ENCODE measurements at regions not wholly inside any gene's neighbourhood (a gene's known extent, or its start where the extent isn't known, plus 50 kb on each side); places are given as distances from the start of the nearest gene placed in this dataset.
"Not testable (repeated sequence)": the region's sequence is repeated elsewhere in the genome, so short reads cannot be mapped to it uniquely, and the experiment has no call there.

DNA sequence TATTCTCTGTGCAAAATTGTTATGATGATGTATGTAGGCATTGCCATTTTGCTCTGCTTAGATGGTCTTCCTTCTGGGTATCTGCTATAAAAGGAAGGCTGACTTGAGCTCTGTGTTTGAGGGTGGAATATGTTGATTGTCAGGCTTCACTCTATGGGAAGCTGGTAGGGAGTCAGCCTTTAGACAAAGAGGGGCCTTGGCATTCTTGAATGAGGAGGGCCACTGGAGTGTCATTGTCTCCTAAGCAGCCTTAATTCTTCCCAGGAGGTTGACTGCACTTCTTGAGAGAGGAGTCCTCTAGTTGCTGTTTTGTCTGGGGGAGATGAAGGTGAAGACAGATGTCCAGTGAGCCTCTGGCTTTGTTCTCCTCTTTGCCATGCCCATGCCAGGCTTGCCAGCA, 266.8 kb downstream of the KCNRG start:
- DNase-seq = no peak
- in situ Hi-C loops (cut with MboI; ENCODE audit: low pct_unique_long_range_greater_than_20kb, low sequenced_read_pairs) = no loop called here

DNA sequence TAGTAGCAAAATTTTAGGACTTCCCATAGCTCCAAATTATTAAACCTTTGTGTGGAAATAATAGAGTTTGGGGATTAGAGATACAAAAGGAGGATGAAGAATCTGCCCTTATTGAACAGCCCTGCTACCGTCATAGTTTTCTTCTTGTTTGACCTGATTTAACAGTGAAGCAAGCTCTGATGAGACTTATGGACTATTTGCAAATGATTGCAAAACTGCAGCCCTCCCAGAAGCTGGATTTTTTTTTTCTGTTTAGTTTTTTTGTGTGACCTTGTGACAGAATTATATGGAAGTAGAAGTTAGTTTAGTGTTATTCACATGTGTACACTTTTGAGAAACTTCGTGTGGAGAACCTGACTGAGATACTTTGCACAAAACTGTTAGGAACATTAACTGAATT, 267.8 kb downstream of the KCNRG start:
- no peak for DNase-seq
- in situ Hi-C loops (cut with MboI; ENCODE audit: low pct_unique_long_range_greater_than_20kb, low sequenced_read_pairs) = no loop called here

DNA sequence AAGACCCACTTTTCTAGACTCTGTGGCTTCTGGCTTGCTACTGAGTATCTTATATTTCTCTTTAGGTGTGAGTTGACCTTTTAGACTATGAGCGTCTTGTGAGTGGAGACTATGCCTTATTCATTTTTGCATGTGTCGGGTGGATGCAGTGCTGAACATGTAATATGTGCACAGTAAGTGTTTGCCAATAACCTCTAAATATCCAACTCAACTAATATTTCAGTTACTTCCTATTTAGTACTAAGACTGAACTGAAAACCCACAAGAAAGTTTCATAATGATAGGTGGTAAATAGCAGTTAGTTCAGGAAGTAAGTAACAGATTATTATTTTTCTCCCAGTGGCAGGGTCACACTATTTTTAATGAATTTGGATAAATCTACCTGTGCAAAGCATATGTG, 269.3 kb downstream of the KCNRG start:
- in situ Hi-C loops (cut with MboI; ENCODE audit: low pct_unique_long_range_greater_than_20kb, low sequenced_read_pairs) = no loop called here
- DNase-seq = no peak

DNA sequence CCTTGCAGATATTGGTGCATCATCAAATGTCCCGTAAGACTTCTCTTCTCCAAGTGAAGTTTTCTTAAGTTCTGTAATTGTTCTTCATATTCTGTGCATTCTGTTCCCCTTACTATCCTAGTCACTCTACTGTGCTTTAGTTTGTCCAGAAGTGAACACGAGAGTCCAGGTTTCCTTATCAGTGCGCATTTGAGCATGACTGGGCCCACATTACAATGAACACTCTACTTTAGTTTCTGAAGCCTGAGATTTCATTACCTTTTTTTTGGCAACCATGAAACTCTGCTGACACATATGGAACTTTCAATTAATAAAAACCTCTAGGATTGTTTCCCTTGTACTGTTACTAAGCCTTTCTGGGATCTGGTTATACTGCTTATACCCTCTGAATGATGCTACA, 270.0 kb downstream of the KCNRG start:
- DNase-seq = no peak
- in situ Hi-C loops (cut with MboI; ENCODE audit: low pct_unique_long_range_greater_than_20kb, low sequenced_read_pairs) = no loop called here

DNA sequence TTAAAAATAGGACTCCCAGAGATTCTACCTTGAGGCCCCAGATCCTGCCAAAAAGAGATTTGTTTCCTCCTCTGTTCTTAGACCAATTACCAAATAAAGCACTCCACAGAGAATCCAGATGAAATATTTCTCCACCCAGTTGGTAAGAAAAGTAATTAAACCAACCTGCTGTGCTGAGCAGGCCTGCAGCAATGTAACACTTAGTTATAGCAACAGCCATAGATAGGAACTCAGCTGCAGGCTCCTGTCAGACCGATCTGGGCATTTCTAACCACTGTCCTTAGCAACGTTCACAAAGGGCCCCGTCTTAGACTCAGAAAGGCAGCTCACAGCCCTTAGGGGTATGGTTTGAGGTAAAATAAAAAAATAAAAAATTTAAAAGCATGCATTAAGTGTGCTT, 271.1 kb downstream of the KCNRG start:
- in situ Hi-C loops (cut with MboI; ENCODE audit: low pct_unique_long_range_greater_than_20kb, low sequenced_read_pairs) = no loop called here
- DNase-seq = no peak

DNA sequence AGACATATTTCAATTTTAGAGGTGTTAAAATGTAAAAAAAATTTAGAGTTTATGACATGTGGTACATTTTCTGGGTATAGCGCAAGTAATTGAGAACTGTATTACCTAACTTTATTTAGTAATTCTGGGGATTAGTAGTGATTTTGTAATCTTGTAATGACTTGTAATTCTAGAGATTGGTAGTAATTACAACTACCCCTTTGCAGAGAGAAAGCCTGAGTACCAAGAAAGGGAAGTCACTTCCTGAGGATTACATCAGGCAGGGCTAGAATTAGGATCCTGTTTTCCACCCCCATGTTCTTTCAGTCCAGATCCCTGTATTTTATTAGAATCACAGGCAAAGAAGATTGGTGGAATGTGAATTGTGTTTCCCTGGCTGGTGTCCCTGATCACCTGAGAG, 274.9 kb downstream of the KCNRG start:
- DNase-seq = peak; percentile 33
- in situ Hi-C loops (cut with MboI; ENCODE audit: low pct_unique_long_range_greater_than_20kb, low sequenced_read_pairs) = no loop called here

DNA sequence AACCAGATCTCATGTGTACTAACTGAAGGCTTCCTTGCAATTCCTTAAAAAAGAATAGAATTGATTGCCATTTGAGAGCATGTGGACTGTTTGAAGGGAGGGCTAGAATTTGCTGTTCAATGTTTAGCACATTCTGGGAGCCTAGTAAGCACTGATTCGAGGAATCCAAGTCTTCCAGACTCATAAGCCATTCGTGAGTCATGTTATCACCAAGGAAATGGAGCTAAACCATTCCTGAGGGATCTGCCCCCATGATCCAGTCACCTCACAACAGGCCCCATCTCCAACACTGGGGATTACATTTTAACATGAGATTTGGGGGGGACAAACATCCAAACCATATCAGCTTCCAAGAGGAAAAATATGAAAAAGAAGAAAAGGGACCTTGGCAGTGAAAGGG, 276.4 kb downstream of the KCNRG start:
- in situ Hi-C loops (cut with MboI; ENCODE audit: low pct_unique_long_range_greater_than_20kb, low sequenced_read_pairs) = no loop called here

DNA sequence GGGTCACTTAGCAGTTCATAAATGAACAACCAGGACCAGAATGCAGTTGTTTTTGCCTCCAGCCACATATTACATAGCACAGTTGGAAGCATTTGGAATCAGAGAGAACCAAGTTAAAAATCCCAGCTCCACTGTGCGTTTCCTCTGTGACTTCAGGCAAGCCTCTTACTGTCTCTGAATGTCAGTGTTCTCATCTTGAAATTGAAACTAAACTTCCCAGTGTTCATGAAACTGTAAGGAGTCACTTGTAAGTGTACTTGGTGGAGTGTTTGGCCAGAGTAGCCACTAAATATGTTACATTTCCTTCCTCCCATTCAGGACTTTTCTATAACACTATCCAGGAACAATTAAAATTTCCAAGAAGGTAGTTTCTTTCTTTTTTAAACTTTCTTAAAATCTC, 276.8 kb downstream of the KCNRG start:
- in situ Hi-C loops (cut with MboI; ENCODE audit: low pct_unique_long_range_greater_than_20kb, low sequenced_read_pairs) = no loop called here
- no peak for DNase-seq

More for the DNA sequence above, 276.4 kb downstream of the KCNRG start:
- no peak for DNase-seq

DNA sequence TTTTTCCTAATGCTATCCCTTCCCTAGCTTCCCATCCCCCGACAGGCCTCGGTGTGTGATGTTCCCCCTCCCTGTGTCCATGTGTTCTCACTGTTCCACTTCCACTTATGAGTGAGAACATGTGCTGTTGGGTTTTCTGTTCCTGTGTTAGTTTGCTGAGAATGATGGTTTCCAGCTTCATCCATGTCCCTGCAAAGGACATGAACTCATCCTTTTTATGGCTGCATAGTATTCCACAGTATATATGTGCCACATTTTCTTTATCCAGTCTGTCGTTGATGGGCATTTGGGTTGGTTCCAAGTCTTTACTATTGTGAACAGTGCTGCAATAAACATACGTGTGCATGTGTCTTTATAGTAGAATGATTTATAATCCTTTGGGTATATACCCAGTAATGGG, 279.2 kb downstream of the KCNRG start:
- in situ Hi-C loops (cut with MboI; ENCODE audit: low pct_unique_long_range_greater_than_20kb, low sequenced_read_pairs); DNase-seq: not testable (repeated sequence)

DNA sequence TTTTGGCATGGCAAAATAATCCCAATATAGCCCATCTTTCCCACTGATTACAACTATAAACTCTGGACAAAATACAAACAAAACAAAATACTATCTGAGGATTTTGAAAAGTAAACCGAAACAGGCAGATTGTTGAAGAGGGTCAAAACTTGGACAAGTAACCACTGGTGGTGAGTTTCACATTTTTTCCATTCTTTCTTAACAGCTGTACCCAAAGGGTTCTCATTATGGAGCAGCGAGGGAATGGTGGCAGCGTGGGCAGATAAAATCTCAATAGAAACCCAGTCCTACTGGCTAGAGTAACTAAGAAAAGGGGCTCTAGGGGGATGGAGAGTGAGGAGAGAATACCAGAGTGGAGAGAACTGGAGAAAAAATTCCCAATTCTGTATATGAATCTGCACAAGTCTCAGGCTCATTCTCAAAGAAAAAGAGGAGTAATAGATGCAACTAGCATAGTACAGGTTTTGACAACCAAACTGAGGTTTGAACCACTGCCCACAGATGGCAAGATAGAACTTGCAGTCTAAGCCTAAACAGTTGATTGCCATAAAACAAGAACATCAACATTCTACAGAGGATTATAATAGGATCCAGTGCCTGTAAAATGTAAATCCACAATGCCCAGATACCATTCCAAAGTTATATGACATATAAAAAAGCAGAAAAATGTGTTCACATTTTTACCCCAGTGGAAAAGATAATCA, 284.5 kb downstream of the KCNRG start:
- in situ Hi-C loops (cut with MboI; ENCODE audit: low pct_unique_long_range_greater_than_20kb, low sequenced_read_pairs) = no loop called here
- no peak for DNase-seq

DNA sequence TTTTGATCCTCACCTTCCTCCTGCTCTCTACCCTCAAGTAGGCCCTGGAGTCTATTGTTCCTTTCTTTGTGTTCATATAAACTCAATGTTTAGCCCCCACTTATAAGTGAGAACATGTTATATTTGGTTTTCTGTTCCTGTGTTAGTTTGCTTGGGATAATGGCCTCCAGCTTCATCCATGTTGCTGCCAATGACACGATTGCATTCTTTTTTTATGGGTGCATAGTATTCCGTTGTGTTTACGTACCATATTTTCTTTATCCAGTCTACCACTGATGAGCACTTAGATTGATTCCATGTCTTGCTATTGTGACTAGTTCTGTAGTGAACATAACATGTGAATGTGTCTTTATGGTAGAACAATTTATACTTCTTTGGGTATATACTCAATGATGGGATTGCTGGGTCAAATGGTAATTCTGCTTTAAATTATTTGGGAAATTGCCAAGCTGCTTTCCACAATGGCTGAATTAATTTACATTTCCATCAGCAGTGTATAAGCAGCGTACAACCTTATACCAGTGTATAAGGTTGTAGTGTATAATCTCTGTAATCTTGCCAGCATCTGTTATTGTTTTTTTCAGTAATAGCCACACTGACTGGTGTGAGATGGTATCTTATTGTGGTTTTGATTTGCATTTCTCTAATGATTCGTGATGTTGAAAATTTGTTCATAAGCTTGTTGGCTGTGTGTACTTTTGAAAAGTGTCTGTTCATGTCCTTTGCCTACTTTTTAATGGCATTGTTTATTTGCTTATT, 288.9 kb downstream of the KCNRG start:
- no peak for DNase-seq
- in situ Hi-C loops (cut with MboI; ENCODE audit: low pct_unique_long_range_greater_than_20kb, low sequenced_read_pairs) = no loop called here

DNA sequence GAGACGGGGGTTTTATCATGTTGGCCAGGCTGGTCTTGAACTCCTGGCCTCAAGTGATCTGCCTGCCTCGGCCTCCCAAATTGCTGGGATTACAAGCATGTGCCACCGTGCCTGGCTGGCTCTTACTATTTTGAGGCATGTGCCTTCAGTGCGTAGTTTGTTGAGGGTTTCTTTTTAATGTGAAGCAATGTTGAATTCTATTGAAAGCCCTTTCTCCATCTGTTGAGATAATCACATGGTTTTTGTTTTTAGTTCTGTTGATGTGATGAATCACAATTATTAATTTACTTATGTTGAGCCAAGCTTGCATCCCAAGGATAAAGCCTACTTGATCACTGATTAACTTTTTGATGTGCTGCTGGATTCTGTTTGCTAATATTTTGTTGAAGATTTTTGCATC, 290.9 kb downstream of the KCNRG start:
- in situ Hi-C loops (cut with MboI; ENCODE audit: low pct_unique_long_range_greater_than_20kb, low sequenced_read_pairs) = no loop called here
- no peak for DNase-seq

DNA sequence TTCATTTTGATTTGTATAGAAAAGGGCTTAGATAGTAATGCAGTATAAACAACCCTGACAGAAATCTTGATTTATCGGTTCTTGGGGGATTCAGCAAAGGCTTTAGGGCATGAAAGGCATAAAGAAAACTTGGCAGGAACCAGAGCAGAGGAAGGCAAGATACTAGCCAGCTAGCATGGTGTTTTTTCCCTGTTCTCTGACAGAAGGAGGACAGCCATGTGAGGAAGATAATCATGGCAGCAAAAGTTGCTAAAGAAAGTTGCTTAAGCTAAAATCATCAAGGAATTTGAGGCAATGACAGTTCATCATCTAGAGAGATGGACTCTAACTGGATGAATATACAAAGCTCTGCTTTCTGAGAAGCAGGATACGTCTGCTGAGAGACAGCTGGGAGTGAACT, 294.1 kb downstream of the KCNRG start:
- in situ Hi-C loops (cut with MboI; ENCODE audit: low pct_unique_long_range_greater_than_20kb, low sequenced_read_pairs) = no loop called here
- no peak for DNase-seq

DNA sequence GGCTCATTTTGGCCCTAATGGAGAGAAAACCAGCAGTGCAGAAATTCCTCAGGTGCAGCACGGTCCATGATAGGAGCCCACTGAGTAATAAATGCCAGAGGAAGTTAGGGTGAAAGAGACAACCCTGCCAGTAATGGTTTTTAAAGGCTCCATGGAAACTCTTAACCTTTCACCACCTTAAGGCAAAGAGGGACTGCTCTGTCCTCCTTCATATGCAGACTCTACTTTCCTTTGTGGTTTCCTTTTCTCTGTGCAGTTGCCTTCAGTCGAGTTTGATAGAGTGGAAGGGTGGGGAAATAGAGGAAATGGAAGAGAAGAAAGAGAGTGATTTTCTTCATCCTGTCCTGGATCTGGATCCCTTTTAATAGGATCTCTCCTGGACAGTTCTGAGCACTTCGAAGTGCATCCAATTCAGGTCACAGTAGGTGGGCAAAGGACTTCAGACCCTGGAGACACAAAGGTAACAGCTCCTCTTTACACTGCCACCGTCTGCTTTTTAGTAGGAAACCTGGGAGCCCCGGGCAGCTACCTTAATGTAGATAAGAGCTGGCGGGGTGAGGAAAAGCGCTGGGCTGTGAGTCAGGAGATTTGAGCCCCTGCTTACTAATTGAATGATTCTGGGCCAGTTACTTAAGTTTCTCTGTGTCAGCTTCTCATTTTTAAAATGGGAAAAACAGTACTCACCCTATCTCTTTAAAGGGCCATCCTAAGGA, 294.8 kb downstream of the KCNRG start:
- in situ Hi-C loops (cut with MboI; ENCODE audit: low pct_unique_long_range_greater_than_20kb, low sequenced_read_pairs) = no loop called here
- DNase-seq = peak; percentile 18

DNA sequence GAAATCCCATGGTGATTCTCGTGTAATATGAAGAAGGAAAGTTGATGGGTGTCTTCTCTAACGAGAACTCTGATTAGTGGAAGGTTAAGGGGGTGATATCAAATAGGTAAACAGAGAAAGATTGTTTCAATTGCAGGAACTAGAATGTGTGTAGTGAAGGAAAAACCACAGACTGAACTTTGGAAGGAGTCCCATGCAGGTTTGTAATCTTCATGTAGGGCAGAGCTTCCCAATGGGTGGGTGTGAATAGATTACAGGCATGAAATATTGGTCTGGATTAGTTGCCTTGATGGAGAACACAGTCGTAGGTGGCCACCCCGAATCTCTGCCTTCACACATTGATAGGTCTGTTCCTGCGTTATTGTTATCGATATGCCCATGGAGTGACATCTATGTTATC, 295.5 kb downstream of the KCNRG start:
- DNase-seq = no peak
- in situ Hi-C loops (cut with MboI; ENCODE audit: low pct_unique_long_range_greater_than_20kb, low sequenced_read_pairs) = no loop called here

DNA sequence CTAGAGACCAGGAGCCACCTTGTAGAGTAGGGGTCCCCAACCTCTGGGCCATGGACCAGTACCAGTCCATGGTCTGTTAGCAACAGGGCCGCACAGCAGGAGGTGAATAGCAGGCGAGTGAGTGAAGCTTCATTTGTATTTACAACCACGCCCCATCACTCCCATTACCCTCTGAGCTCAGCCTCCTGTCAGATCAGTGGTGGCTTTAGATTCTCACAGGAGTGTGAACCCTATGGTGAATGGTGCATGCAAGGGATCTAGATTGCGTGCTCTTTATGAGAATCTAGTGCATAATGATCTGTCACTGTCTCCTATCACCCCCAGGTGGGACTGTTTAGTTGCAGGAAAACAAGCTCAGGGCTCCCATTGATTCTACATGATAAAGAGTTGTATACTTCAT, 303.6 kb downstream of the KCNRG start:
- in situ Hi-C loops (cut with MboI; ENCODE audit: low pct_unique_long_range_greater_than_20kb, low sequenced_read_pairs) = no loop called here

DNA sequence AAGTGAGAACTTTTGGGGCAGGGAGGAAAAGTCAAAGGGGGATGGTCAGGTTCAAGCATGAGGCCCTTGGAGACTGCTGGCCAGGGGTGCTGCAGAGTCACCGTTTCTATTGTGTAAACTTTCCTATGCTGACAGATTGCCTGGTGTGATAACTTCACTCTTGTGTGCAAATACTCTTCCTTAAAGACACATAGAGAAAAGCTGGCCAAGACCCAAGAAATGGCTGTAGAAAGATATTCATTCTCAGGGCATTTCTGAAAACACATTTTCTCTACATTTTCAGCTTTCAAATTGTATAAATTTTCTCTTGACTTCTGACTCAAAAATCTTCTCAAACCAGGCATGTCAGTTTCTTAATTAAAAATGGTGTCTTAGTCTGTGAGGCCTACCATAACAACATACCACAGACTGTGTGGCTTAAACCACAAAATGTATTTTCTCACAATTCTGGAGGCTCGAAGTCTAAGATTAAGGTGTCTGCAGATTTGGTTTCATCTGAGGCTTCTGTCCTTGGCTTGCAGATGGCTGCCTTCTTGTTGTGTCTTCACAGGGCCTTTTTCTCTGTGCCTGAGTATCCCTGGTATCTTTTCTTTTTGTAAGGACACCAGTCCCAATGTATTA, 304.5 kb downstream of the KCNRG start:
- DNase-seq = peak; percentile 55
- in situ Hi-C loops (cut with MboI; ENCODE audit: low pct_unique_long_range_greater_than_20kb, low sequenced_read_pairs) = no loop called here

More for the DNA sequence above, 303.6 kb downstream of the KCNRG start:
- no peak for DNase-seq

DNA sequence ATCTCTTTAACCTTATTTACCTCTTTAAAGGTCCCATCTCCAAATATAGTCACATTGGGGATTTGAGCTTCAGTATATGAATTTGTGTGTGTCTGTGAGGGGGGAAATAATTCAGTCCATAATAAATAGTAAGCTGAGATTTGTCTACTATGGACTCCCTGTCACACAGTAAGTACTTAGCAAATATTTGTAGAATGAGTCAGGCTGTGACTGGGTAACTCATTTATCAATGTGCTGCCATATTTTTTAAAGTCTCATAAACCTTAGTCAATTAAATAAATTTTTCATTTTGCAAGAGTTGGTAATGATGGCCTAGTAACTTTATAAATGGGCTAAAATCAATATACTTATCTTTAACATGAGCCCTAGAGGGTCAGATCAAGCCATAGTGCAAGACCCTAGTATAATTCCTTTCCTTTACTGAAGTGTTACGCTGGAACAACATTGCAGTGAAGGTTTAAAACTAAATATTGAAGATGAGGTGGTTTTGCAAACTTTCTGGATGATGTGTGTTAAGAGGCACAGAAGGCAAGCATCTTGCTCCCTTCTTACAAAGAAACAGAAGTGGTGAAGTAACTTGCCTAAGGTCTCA, 305.1 kb downstream of the KCNRG start:
- in situ Hi-C loops (cut with MboI; ENCODE audit: low pct_unique_long_range_greater_than_20kb, low sequenced_read_pairs) = no loop called here
- no peak for DNase-seq

DNA sequence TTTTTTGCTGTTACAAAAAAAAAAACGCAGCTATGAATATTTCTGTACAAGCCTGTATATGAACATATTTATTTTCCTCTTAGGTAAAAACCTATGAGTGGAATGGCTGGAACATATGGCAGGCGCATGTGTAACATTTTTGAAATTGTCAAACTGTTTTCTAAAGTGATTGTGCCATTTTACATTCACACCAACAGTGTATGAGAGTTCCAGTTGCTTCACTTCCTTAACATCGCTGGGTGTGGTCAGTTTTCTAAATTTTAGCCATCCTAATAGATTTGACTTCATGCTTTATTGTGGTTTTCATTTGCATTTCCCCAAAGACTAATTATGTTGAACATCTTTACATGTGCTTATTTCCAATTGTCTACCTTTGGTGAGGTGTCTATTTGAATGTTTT, 306.8 kb downstream of the KCNRG start:
- in situ Hi-C loops (cut with MboI; ENCODE audit: low pct_unique_long_range_greater_than_20kb, low sequenced_read_pairs) = no loop called here
- no peak for DNase-seq

Measured in KBM-7 (cell line).